ENCODE measurements at regions not wholly inside any gene's neighbourhood (a gene's known extent, or its start where the extent isn't known, plus 50 kb on each side); places are given as distances from the start of the nearest gene placed in this dataset.
"Not testable (repeated sequence)": the region's sequence is repeated elsewhere in the genome, so short reads cannot be mapped to it uniquely, and the experiment has no call there.

DNA sequence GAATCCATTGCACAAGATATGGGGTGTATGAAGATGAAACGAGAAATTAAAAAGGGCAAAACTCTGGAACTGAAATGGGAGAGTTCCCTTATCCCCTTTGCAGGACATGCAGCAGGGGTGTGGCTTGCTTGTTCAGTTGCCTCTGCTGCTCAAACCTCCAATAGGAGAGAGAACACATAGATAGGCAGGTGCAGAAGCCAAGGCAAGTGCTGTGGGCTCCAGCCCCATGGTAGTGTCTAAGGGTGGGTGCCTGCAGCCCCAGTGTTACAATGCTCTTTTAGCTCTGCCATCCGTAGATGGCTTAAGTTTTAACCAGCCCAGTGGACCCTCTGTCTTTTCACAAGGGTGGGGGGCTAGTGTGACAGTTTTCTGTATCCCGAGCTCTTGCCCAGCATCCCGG lies 69.7 kb downstream of the CMAS start:
- no peak for DNase-seq (ENCODE audit: low read depth)

DNA sequence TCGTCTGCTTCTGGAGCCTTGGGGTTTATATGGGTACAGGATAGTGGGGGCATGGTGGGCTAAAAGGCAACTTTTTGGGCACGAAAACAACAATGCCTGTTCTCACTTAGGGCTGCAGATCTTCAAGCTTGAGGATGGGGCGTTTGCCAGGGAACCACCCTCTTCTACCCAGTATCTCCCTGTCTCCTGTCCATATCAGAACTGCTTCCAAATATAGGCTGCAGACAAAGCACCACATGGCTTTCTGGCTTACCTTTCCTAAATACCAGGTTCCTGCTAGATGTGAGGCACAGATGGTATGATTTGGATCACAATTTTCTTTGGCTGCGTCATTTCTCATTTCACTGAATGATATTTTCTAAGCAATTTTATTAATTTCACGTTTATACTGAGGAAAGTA lies 70.4 kb downstream of the CMAS start:
- no peak for DNase-seq (ENCODE audit: low read depth)

GRCh38 chr12:22117563-22118237 lies 71.7 kb downstream of the CMAS start:
- DNase-seq (ENCODE audit: low read depth) = no peak

DNA sequence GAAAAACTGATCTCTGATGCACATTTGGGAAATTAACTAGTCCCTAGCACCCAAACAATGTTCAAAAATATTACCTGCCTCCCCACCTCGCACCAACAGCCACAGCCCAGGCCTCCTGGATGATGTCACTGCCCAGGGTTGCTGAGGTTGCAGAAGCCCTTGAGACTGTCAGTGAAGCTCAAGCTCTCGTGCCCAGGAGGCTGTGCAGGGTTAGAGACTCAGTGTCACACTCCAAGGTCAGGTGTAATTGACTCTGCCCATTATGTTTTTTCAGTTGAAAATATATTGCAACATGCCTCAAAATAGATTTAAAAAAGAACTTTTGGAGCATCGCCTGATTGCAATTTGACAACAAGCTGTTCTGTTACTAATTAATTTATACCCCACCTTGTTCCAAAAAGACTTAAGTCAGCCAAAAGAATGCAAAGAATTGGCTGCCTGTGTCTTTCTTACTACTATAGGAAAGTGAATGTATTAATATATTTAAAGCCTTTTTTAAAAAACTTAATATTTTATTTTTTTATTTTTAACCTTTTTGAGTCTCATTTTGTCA lies 72.3 kb downstream of the CMAS start:
- no peak for DNase-seq (ENCODE audit: low read depth)

DNA sequence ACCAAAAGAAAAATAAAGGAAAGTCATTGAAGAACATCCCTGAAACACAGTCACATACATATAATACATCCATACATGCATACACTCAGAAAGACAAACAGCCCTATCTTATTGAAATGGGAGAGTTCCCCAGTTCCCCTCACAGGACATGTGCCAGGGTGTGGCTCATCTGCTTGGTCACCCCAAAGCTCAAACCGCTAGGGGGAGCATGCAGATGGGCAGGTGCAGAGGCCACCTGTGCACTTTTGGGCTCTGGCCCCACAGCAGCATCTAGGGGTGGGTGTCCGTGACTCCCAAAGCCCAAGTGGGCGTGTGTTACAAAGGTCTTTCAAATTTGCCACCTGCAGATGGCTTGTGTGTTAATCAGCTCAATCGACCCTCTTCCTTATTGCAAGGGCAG lies 75.2 kb downstream of the CMAS start:
- DNase-seq (ENCODE audit: low read depth) = peak; percentile 30

DNA sequence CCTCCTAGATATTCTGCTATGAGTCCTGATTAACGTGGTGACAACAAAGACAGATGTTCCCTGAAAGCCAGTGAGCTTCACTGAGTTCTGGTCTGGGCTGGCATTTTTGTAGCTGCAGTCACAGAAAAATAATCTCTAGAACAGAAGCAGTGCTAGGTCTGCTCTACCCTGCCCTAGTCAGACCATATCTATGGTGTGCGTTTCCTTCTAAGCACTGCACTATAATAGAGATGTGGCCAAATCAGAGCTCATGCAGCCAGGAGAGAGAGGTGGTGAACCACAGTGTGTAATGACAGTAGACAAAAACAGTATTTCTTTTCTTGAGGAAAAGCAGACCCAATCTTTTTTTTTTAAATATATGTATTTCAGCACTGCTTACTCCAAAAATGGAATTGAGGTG lies 76.3 kb downstream of the CMAS start:
- no peak for DNase-seq (ENCODE audit: low read depth)

DNA sequence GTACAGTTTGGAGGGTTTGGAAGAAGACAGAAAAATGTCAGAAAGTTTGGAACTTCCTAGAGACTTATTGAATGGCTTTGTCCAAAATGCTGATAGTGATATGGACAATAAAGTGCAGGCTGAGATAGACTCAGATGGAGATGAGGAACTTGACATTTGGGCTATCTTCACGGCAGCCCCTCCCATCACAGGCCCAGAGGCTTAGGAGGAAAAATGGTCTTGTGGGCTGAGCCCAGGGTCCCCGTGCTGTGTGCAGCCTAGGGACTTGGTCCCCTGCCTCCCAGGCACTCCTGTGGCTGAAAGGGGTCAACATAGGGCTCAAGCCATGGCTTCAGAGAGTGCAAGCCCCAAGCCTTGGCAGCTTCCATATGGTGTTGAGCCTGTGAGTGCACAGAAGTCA lies 79.0 kb downstream of the CMAS start:
- DNase-seq (ENCODE audit: low read depth) = no peak

DNA sequence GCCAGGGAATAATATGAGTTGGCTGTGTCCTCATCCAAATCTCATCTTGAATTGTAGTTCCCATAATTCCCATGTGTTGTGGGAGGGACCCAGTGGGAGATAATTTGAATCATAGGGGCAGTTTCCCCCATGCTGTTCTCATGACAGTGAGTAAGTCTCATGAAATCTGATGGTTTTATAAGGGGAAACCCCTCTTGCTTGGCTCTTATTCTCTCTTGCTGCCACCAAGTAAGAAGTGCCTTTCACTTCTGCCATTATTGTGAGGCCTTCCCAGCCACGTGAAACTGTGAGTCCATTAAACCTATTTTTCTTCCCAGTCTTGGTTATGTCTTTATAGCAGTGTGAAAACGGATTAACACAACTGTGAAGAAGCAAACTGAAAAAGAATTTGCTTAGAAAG lies 80.1 kb downstream of the CMAS start:
- not testable (repeated sequence) for DNase-seq (ENCODE audit: low read depth)

GRCh38 chr12:22126758-22127157 lies 80.7 kb downstream of the CMAS start:
- no peak for DNase-seq (ENCODE audit: low read depth)

DNA sequence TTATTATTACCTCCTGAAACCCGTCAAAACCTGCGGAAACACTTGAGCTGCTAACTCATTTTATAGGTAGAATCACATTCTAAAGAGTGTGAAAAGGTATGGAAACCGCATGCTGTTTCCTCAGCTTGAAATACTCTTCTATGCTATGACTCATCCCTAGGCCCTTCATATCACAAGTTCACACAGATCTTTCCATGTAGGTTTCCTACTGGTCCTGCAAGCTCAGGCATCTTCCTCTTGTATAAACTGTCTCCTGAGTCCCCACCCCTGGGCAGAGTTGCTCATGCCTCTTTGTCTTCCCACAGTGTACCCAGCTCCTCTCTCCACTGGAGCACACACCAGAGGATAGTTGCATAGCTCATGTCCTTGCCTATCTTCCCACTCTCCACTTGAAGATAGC lies 84.7 kb downstream of the CMAS start:
- DNase-seq (ENCODE audit: low read depth) = no peak

GRCh38 chr12:22136604-22137117 lies 90.6 kb downstream of the CMAS start:
- not testable (repeated sequence) for DNase-seq (ENCODE audit: low read depth)

All from activated T-cell treated with anti-CD3 and anti-CD28 coated beads for 48 hours (primary cell).